ENCODE measurements at regions not wholly inside any gene's neighbourhood (a gene's known extent, or its start where the extent isn't known, plus 50 kb on each side); places are given as distances from the start of the nearest gene placed in this dataset.
A peak's percentile ranks its signal among the peaks of the same experiment; 100 is the strongest.

DNA sequence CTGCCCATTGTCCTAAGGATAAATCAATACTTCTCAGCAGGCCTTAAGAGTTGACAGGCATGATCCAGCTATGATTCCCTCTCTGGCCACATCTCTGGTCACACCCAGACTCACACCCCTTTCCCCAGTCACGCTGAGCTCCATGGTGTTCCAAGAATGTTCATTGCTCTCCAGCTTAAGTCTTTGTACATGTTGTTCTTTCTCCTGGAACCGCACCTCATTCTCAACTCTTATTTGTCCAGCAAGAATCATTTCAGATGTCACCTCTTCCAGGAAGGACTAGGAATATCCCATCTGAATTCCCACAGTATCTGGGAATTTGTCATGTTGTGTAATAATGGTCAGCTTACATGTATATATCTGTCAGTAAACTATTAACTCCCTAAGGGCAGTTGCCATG lies 118.3 kb upstream of the GALNT15 start:
- Mint-ChIP-seq H3K27me3 (ENCODE audit: low read depth) (no peaks in the 10 kb centered on the region), H3K36me3 (ENCODE audit: low read depth) (no peaks in the 10 kb centered on the region), H3K27ac (no peak overlapping the region), H3K9me3 (no peaks in the 10 kb centered on the region), H3K4me1 (ENCODE audit: low read depth) (peaks cover 7% of the 10 kb centered on the region), H3K4me3 (no peak overlapping the region)
- DNase-seq = no peak
- intact Hi-C loops (cut with micrococcal nuclease) = no loop called here
- CTCF ChIA-PET = interaction anchor here (1.3 kb wide), 1 partner anchor 8 kb away, joined by 5 read pairs; no protein-coding TSS in a partner anchor

GRCh38 chr3:16058521-16058920 lies 116.0 kb upstream of the GALNT15 start:
- Mint-ChIP-seq H3K4me1 (ENCODE audit: low read depth) (peaks cover 2% of the 10 kb centered on the region), H3K4me3 (no peak overlapping the region), H3K9me3 (no peaks in the 10 kb centered on the region), H3K27ac (no peak overlapping the region), H3K27me3 (ENCODE audit: low read depth) (peaks cover 2% of the 10 kb centered on the region), H3K36me3 (ENCODE audit: low read depth) (no peaks in the 10 kb centered on the region)
- CTCF ChIA-PET = interaction anchor here (1.6 kb wide), 1 partner anchor 9 kb away, joined by 9 read pairs; no protein-coding TSS in a partner anchor
- no peak for DNase-seq
- intact Hi-C loops (cut with micrococcal nuclease) = no loop called here

GRCh38 chr3:16059081-16059537 lies 115.4 kb upstream of the GALNT15 start:
- DNase-seq = no peak
- Mint-ChIP-seq H3K27ac (no peak overlapping the region), H3K27me3 (ENCODE audit: low read depth) (peaks cover 2% of the 10 kb centered on the region), H3K4me1 (ENCODE audit: low read depth) (no peaks in the 10 kb centered on the region), H3K4me3 (no peak overlapping the region), H3K9me3 (no peaks in the 10 kb centered on the region), H3K36me3 (ENCODE audit: low read depth) (no peaks in the 10 kb centered on the region)
- intact Hi-C loops (cut with micrococcal nuclease) = no loop called here
- CTCF ChIA-PET = interaction anchor here (1.3 to 1.6 kb wide), 2 partner anchors 10 to 187 kb away, joined by 4 to 9 read pairs; no protein-coding TSS in a partner anchor

GRCh38 chr3:16059711-16060357 lies 114.6 kb upstream of the GALNT15 start:
- intact Hi-C loops (cut with micrococcal nuclease) = no loop called here
- H3K9me3 Mint-ChIP-seq = no peaks in the 10 kb centered on the region
- DNase-seq = no peak
- H3K27me3 Mint-ChIP-seq (ENCODE audit: low read depth) = peaks cover 2% of the 10 kb centered on the region
- CTCF ChIA-PET = interaction anchor here (1.0 to 1.3 kb wide), 2 partner anchors 10 to 186 kb away, joined by 3 to 4 read pairs; no protein-coding TSS in a partner anchor
- H3K4me3 Mint-ChIP-seq = no peak overlapping the region
- H3K4me1 Mint-ChIP-seq (ENCODE audit: low read depth) = peaks cover 1% of the 10 kb centered on the region
- no peaks in the 10 kb centered on the region for H3K36me3 Mint-ChIP-seq (ENCODE audit: low read depth)
- no peak overlapping the region for H3K27ac Mint-ChIP-seq

DNA sequence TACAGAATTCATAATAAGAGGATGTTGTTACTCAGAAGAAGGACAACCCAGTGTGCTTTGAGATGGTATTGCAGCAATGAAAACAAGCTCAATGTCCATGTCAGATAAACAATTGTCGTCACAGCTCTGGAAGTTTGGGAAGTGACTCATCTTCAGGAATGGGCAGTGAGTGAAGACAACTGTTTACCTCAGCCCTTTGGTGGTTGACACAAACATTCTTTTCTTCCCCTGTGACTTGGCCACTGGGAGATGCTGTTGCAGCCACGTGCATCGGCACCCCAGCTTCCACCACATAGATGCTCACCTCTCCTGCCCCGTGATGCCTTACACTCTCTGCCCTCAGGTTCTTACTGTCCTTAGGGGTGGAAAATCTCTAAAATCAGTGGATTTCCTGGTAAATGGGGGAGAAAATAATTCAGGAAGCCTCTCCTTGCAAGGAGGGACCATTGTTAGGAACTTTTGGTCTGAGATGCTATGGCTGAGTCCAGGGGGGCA lies 114.1 kb upstream of the GALNT15 start:
- H3K9me3 Mint-ChIP-seq = no peaks in the 10 kb centered on the region
- intact Hi-C loops (cut with micrococcal nuclease) = no loop called here
- H3K4me1 Mint-ChIP-seq (ENCODE audit: low read depth) = peaks cover 6% of the 10 kb centered on the region
- H3K36me3 Mint-ChIP-seq (ENCODE audit: low read depth) = no peaks in the 10 kb centered on the region
- H3K27ac Mint-ChIP-seq = no peak overlapping the region
- H3K27me3 Mint-ChIP-seq (ENCODE audit: low read depth) = peaks cover 2% of the 10 kb centered on the region
- DNase-seq = no peak
- no peak overlapping the region for H3K4me3 Mint-ChIP-seq
- CTCF ChIA-PET = interaction anchor here (0.6 to 1.3 kb wide), 3 partner anchors 11 to 186 kb away, joined by 3 to 4 read pairs (median 3); no protein-coding TSS in a partner anchor

DNA sequence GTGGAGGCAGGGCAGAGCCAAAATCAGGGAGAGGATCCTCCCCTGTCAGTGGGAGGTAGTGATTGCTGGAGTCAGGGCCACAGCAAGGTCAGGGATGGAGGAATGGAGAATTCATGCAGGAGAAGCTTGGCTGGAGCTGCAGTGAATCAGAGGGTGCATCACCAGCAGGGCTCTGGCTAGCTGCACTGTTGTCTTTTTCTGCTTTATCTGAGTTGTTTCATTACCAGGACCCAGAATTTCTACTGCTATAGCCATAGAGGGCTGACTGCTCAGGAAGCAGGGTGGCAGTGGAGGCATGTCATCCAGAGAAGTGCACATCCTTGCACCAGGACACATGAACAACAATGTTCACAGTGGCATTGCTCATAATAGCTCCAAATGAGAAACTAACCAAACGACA lies 113.5 kb upstream of the GALNT15 start:
- no peak overlapping the region for H3K4me3 Mint-ChIP-seq
- no peak overlapping the region for H3K27ac Mint-ChIP-seq
- no peaks in the 10 kb centered on the region for H3K9me3 Mint-ChIP-seq
- H3K36me3 Mint-ChIP-seq (ENCODE audit: low read depth) = no peaks in the 10 kb centered on the region
- intact Hi-C loops (cut with micrococcal nuclease) = no loop called here
- H3K27me3 Mint-ChIP-seq (ENCODE audit: low read depth) = peaks cover 2% of the 10 kb centered on the region
- H3K4me1 Mint-ChIP-seq (ENCODE audit: low read depth) = peaks cover 6% of the 10 kb centered on the region
- DNase-seq = no peak
- CTCF ChIA-PET = interaction anchor here (0.6 kb wide), 1 partner anchor 32 kb away, joined by 3 read pairs; no protein-coding TSS in a partner anchor

GRCh38 chr3:16061491-16061890 lies 113.0 kb upstream of the GALNT15 start:
- CTCF ChIA-PET = no interaction called here
- intact Hi-C loops (cut with micrococcal nuclease) = no loop called here
- Mint-ChIP-seq H3K4me3 (no peak overlapping the region), H3K4me1 (ENCODE audit: low read depth) (peaks cover 6% of the 10 kb centered on the region), H3K27ac (no peak overlapping the region), H3K9me3 (no peaks in the 10 kb centered on the region), H3K27me3 (ENCODE audit: low read depth) (peaks cover 2% of the 10 kb centered on the region), H3K36me3 (ENCODE audit: low read depth) (no peaks in the 10 kb centered on the region)
- no peak for DNase-seq

DNA sequence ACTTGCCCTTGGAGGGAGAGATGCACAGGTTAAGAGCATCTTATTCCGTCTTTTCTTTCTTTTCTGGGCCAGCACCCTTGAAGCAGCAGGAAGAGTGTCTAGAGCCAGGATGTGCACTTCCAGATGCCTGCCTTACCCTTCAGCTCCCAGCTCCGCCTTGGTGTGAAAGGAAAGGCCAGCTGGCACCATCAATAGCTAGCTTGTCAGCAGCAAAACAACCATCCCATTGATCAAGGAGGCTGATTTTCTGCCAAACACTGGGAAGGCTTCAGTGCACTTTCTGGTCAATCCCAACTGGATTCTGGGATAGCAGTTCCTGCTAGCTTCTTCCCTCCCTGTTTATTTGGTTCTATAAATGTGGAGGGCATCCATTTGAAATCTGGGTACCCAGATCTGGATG lies 110.9 kb upstream of the GALNT15 start:
- no peak overlapping the region for H3K27ac Mint-ChIP-seq
- CTCF ChIA-PET = interaction anchor here (0.6 kb wide), 1 partner anchor 15 kb away, joined by 4 read pairs; no protein-coding TSS in a partner anchor

GRCh38 chr3:16064642-16065414 lies 109.7 kb upstream of the GALNT15 start:
- Mint-ChIP-seq H3K9me3 (no peaks in the 10 kb centered on the region), H3K27me3 (ENCODE audit: low read depth) (peaks cover 2% of the 10 kb centered on the region), H3K36me3 (ENCODE audit: low read depth) (no peaks in the 10 kb centered on the region), H3K27ac (no peak overlapping the region), H3K4me1 (ENCODE audit: low read depth) (peaks cover 6% of the 10 kb centered on the region), H3K4me3 (no peak overlapping the region)
- intact Hi-C loops (cut with micrococcal nuclease) = no loop called here
- DNase-seq = peak; percentile 59
- CTCF ChIA-PET = interaction anchor here (1.4 kb wide), 1 partner anchor 15 kb away, joined by 4 read pairs; no protein-coding TSS in a partner anchor

More for the DNA sequence above, 110.9 kb upstream of the GALNT15 start:
- peaks cover 2% of the 10 kb centered on the region for H3K27me3 Mint-ChIP-seq (ENCODE audit: low read depth)
- intact Hi-C loops (cut with micrococcal nuclease) = no loop called here
- H3K36me3 Mint-ChIP-seq (ENCODE audit: low read depth) = no peaks in the 10 kb centered on the region
- DNase-seq = no peak
- H3K9me3 Mint-ChIP-seq = no peaks in the 10 kb centered on the region
- peaks cover 6% of the 10 kb centered on the region for H3K4me1 Mint-ChIP-seq (ENCODE audit: low read depth)
- H3K4me3 Mint-ChIP-seq = no peak overlapping the region

- CTCF ChIA-PET = no interaction called here
- DNase-seq = no peak
- H3K27me3 Mint-ChIP-seq (ENCODE audit: low read depth) = peaks cover 2% of the 10 kb centered on the region
Measured at GRCh38 chr3:16066545-16066944, 107.9 kb upstream of the GALNT15 start.

DNA sequence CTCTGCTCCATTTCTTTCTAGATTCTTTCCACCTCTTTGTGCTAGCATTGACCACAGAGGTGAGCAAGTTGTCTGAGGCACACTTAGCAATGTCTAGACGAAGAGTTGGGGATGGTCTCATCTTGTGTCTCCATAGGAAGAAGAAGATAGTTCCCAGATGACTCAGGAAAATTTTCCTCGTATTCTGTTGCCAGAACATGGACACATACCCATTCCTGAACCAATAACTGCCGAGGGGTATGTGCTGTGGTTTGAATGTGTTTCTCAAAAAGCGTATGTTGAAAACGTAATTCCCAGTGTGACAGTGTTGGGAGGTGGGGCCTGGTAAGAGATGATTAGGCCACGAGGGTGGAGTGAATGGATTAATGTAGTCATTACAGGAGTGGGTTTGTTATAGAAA lies 107.5 kb upstream of the GALNT15 start:
- no peak overlapping the region for H3K27ac Mint-ChIP-seq
- H3K9me3 Mint-ChIP-seq = peaks cover 2% of the 10 kb centered on the region
- H3K4me3 Mint-ChIP-seq = no peak overlapping the region
- peaks cover 1% of the 10 kb centered on the region for H3K36me3 Mint-ChIP-seq (ENCODE audit: low read depth)
- DNase-seq = no peak
- CTCF ChIA-PET = no interaction called here
- H3K27me3 Mint-ChIP-seq (ENCODE audit: low read depth) = peaks cover 2% of the 10 kb centered on the region
- intact Hi-C loops (cut with micrococcal nuclease) = no loop called here
- H3K4me1 Mint-ChIP-seq (ENCODE audit: low read depth) = peaks cover 6% of the 10 kb centered on the region

More at GRCh38 chr3:16066545-16066944, 107.9 kb upstream of the GALNT15 start:
- intact Hi-C loops (cut with micrococcal nuclease) = no loop called here
- no peaks in the 10 kb centered on the region for H3K9me3 Mint-ChIP-seq
- no peak overlapping the region for H3K4me3 Mint-ChIP-seq
- peaks cover 6% of the 10 kb centered on the region for H3K4me1 Mint-ChIP-seq (ENCODE audit: low read depth)
- no peak overlapping the region for H3K27ac Mint-ChIP-seq
- no peaks in the 10 kb centered on the region for H3K36me3 Mint-ChIP-seq (ENCODE audit: low read depth)

GRCh38 chr3:16067837-16068471 lies 106.5 kb upstream of the GALNT15 start:
- Mint-ChIP-seq H3K9me3 (peaks cover 4% of the 10 kb centered on the region), H3K27me3 (ENCODE audit: low read depth) (peaks cover under 1% of the 10 kb centered on the region), H3K36me3 (ENCODE audit: low read depth) (peaks cover 1% of the 10 kb centered on the region), H3K4me3 (no peak overlapping the region), H3K4me1 (ENCODE audit: low read depth) (peaks cover 6% of the 10 kb centered on the region), H3K27ac (no peak overlapping the region)
- no peak for DNase-seq
- CTCF ChIA-PET = no interaction called here
- intact Hi-C loops (cut with micrococcal nuclease) = no loop called here
